HEK293 (cell line): ENCODE measurements at regions not wholly inside any gene's neighbourhood (a gene's known extent, or its start where the extent isn't known, plus 50 kb on each side); places are given as distances from the start of the nearest gene placed in this dataset.

Source experiments
- KLF16 ChIP-seq: fragments of 450-650 bp; formaldehyde crosslinking; IDR thresholded peaks from 2 replicates; pipeline ENCODE4 v1.5.1; 2017; ENCODE audit warnings: missing biosample characterization, missing genetic modification characterization
- RBAK ChIP-seq: fragments of 450-650 bp; formaldehyde crosslinking; IDR thresholded peaks from 2 replicates; pipeline ENCODE4 v1.5.1; 2016; ENCODE audit warnings: missing biosample characterization, missing genetic modification characterization
- REPIN1 ChIP-seq: fragments of 450-650 bp; formaldehyde crosslinking; IDR thresholded peaks from 2 replicates; pipeline ENCODE4 v1.5.1; 2017; ENCODE audit warnings: missing biosample characterization, missing genetic modification characterization, low read depth
- TCF7L2 ChIP-seq: IDR thresholded peaks from 2 replicates; pipeline ENCODE4 v1.6.1; 2011; ENCODE audit warnings: low read depth, mild to moderate bottlenecking, inconsistent platforms, low read length, moderate library complexity, borderline replicate concordance
- ZFP69B ChIP-seq: fragments of 450-650 bp; formaldehyde crosslinking; IDR thresholded peaks from 2 replicates; pipeline ENCODE4 v1.5.1; 2016; ENCODE audit warnings: missing biosample characterization, missing genetic modification characterization
- ZNF133 ChIP-seq: fragments of 450-650 bp; formaldehyde crosslinking; IDR thresholded peaks from 2 replicates; pipeline ENCODE4 v1.5.1; 2016; ENCODE audit warnings: missing biosample characterization, missing genetic modification characterization
- ZNF274 ChIP-seq, 2 experiments: fragments of 200-500 bp in 1 of 2; fragments of 450-650 bp in 1 of 2; sonication (Bioruptor generic) in 1 of 2; formaldehyde crosslinking in 1 of 2; IDR thresholded peaks; 2 replicates each; pipeline versions ENCODE4 v1.5.1 to v1.6.1; 2014 to 2016; ENCODE audit warnings: borderline replicate concordance in 1 of 2, inconsistent platforms in 1 of 2, low read length in 1 of 2, missing biosample characterization in 1 of 2, missing genetic modification characterization in 1 of 2
- ZNF324 ChIP-seq: fragments of 450-650 bp; formaldehyde crosslinking; IDR thresholded peaks from 2 replicates; pipeline ENCODE4 v1.5.1; 2016; ENCODE audit warnings: missing biosample characterization, missing genetic modification characterization
- ZNF501 ChIP-seq: fragments of 450-650 bp; formaldehyde crosslinking; IDR thresholded peaks from 2 replicates; pipeline ENCODE4 v1.5.1; 2016; ENCODE audit warnings: missing biosample characterization, missing genetic modification characterization
- ZNF521 ChIP-seq: fragments of 450-650 bp; formaldehyde crosslinking; IDR thresholded peaks from 2 replicates; pipeline ENCODE4 v1.5.1; 2017; ENCODE audit warnings: missing biosample characterization, mild to moderate bottlenecking, missing genetic modification characterization
- ZNF654 ChIP-seq: fragments of 450-650 bp; formaldehyde crosslinking; IDR thresholded peaks from 2 replicates; pipeline ENCODE4 v1.5.1; 2016; ENCODE audit warnings: low read depth, missing biosample characterization, missing genetic modification characterization
- TF ChIP-seq, protein P1 (sequence below): fragments of 450-650 bp; formaldehyde crosslinking; IDR thresholded peaks from 2 replicates; pipeline ENCODE4 v1.5.1; 2016; ENCODE audit warnings: missing biosample characterization, missing genetic modification characterization
- TF ChIP-seq, protein P2 (sequence below): fragments of 450-650 bp; formaldehyde crosslinking; IDR thresholded peaks from 2 replicates; pipeline ENCODE4 v1.5.1; 2016; ENCODE audit warnings: missing biosample characterization, missing genetic modification characterization, low read depth
- TF ChIP-seq, protein P3 (sequence below): fragments of 450-650 bp; formaldehyde crosslinking; IDR thresholded peaks from 2 replicates; pipeline ENCODE4 v1.5.1; 2016; ENCODE audit warnings: missing biosample characterization, missing genetic modification characterization

DNA sequence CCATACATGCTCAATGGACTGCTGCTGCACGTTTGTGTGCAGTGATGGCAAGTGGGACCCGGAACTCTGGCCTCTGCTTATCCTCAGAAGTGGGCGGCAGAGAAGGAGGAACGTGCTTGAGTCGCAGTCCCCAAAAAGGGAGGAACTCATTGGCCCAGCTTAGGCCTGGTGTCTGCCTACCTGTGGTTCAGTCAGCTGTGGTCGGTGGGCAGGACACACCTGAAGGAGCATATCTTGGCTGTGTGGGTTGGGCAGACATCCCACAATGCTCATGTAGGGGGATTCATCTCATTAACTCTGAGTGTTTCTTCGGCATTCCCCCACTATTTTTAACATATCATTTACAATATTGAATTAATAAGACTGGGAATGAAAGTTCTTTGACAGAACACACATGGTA is 122.9 kb upstream of the IL12B start:
- TF ChIP-seq ZFP69B (no peak), REPIN1 (tag by site-specific recombination) (no peak), TCF7L2 (no peak), ZNF274 (IDR thresholded peaks at IDR 0.05; ENCODE audit: low read length) (no peak), ZNF274 (tag by site-specific recombination; IDR thresholded peaks at IDR 0.05; ENCODE audit: borderline replicate concordance) (no peak), KLF16 (no peak), ZNF654 (tag by site-specific recombination) (no peak), ZNF521 (tag by site-specific recombination) (no peak), ZNF324 (tag by site-specific recombination) (no peak), ZNF501 (tag by site-specific recombination) (no peak), RBAK (tag by site-specific recombination) (no peak), ZNF133 (tag by site-specific recombination) (no peak)
- TF ChIP-seq, protein P1, sequence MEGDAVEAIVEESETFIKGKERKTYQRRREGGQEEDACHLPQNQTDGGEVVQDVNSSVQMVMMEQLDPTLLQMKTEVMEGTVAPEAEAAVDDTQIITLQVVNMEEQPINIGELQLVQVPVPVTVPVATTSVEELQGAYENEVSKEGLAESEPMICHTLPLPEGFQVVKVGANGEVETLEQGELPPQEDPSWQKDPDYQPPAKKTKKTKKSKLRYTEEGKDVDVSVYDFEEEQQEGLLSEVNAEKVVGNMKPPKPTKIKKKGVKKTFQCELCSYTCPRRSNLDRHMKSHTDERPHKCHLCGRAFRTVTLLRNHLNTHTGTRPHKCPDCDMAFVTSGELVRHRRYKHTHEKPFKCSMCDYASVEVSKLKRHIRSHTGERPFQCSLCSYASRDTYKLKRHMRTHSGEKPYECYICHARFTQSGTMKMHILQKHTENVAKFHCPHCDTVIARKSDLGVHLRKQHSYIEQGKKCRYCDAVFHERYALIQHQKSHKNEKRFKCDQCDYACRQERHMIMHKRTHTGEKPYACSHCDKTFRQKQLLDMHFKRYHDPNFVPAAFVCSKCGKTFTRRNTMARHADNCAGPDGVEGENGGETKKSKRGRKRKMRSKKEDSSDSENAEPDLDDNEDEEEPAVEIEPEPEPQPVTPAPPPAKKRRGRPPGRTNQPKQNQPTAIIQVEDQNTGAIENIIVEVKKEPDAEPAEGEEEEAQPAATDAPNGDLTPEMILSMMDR (tag by site-specific recombination), result no peak
- TF ChIP-seq, protein P2, sequence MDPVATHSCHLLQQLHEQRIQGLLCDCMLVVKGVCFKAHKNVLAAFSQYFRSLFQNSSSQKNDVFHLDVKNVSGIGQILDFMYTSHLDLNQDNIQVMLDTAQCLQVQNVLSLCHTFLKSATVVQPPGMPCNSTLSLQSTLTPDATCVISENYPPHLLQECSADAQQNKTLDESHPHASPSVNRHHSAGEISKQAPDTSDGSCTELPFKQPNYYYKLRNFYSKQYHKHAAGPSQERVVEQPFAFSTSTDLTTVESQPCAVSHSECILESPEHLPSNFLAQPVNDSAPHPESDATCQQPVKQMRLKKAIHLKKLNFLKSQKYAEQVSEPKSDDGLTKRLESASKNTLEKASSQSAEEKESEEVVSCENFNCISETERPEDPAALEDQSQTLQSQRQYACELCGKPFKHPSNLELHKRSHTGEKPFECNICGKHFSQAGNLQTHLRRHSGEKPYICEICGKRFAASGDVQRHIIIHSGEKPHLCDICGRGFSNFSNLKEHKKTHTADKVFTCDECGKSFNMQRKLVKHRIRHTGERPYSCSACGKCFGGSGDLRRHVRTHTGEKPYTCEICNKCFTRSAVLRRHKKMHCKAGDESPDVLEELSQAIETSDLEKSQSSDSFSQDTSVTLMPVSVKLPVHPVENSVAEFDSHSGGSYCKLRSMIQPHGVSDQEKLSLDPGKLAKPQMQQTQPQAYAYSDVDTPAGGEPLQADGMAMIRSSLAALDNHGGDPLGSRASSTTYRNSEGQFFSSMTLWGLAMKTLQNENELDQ (tag by site-specific recombination), result no peak
- TF ChIP-seq, protein P3, sequence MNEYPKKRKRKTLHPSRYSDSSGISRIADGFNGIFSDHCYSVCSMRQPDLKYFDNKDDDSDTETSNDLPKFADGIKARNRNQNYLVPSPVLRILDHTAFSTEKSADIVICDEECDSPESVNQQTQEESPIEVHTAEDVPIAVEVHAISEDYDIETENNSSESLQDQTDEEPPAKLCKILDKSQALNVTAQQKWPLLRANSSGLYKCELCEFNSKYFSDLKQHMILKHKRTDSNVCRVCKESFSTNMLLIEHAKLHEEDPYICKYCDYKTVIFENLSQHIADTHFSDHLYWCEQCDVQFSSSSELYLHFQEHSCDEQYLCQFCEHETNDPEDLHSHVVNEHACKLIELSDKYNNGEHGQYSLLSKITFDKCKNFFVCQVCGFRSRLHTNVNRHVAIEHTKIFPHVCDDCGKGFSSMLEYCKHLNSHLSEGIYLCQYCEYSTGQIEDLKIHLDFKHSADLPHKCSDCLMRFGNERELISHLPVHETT (tag by site-specific recombination), result no peak
